ENCODE measurements at regions not wholly inside any gene's neighbourhood (a gene's known extent, or its start where the extent isn't known, plus 50 kb on each side); places are given as distances from the start of the nearest gene placed in this dataset.

- TF ChIP-seq POLR2AphosphoS5 (IDR thresholded peaks at IDR 0.05; ENCODE audit: low read depth, low read length), result no peak
- no peak for TF ChIP-seq EZH2 (IDR thresholded peaks at IDR 0.05)
- no peak for TF ChIP-seq REST (IDR thresholded peaks at IDR 0.05; ENCODE audit: low read depth)
- TF ChIP-seq POLR2A (IDR thresholded peaks at IDR 0.05; ENCODE audit: borderline replicate concordance, extremely low read depth, insufficient read depth, insufficient read length), result no peak
- TF ChIP-seq ELF1 (IDR thresholded peaks at IDR 0.05; ENCODE audit: borderline replicate concordance, low read depth), result no peak
- no peak for TF ChIP-seq EZH2phosphoT487 (IDR thresholded peaks at IDR 0.05; ENCODE audit: borderline replicate concordance)
- TF ChIP-seq, protein P1, sequence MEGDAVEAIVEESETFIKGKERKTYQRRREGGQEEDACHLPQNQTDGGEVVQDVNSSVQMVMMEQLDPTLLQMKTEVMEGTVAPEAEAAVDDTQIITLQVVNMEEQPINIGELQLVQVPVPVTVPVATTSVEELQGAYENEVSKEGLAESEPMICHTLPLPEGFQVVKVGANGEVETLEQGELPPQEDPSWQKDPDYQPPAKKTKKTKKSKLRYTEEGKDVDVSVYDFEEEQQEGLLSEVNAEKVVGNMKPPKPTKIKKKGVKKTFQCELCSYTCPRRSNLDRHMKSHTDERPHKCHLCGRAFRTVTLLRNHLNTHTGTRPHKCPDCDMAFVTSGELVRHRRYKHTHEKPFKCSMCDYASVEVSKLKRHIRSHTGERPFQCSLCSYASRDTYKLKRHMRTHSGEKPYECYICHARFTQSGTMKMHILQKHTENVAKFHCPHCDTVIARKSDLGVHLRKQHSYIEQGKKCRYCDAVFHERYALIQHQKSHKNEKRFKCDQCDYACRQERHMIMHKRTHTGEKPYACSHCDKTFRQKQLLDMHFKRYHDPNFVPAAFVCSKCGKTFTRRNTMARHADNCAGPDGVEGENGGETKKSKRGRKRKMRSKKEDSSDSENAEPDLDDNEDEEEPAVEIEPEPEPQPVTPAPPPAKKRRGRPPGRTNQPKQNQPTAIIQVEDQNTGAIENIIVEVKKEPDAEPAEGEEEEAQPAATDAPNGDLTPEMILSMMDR (IDR thresholded peaks at IDR 0.05 in 2 of 3, conservative IDR thresholded peaks at IDR 0.05 in 1 of 3; ENCODE audit: borderline replicate concordance in 1 of 3, insufficient read depth in 1 of 3, low read depth in 2 of 3, low read length in 2 of 3), result no peak
- no peak for TF ChIP-seq TCF7L2 (IDR thresholded peaks at IDR 0.05; ENCODE audit: borderline replicate concordance, extremely low read depth, insufficient read depth, insufficient read length)
- no peak for TF ChIP-seq MAX (IDR thresholded peaks at IDR 0.05)
- TF ChIP-seq RAD21 (IDR thresholded peaks at IDR 0.05; ENCODE audit: low read depth), result no peak
- TF ChIP-seq ZBTB33 (IDR thresholded peaks at IDR 0.05; ENCODE audit: extremely low read depth, insufficient replicate concordance, low read length), result no peak
- no peak for TF ChIP-seq ZFX (IDR thresholded peaks at IDR 0.05)
- TF ChIP-seq SP1 (IDR thresholded peaks at IDR 0.05; ENCODE audit: low read depth), result no peak
- TF ChIP-seq ZNF274 (IDR thresholded peaks at IDR 0.05; ENCODE audit: low read depth, low read length), result no peak
These were observed 175.3 kb upstream of the EPHA4 start for GRCh38 chr2:221747289-221747972.

Measured in HCT116 (cell line).